Activated gamma-delta T cell treated with Interleukin-2 at 50 U/mL for 16 hours (primary cell): ENCODE measurements at regions not wholly inside any gene's neighbourhood (a gene's known extent, or its start where the extent isn't known, plus 50 kb on each side); places are given as distances from the start of the nearest gene placed in this dataset.

Source experiments
- DNase-seq: peaks from one replicate; pipeline ENCODE4 v3.0.0-alpha.2; 2020

DNA sequence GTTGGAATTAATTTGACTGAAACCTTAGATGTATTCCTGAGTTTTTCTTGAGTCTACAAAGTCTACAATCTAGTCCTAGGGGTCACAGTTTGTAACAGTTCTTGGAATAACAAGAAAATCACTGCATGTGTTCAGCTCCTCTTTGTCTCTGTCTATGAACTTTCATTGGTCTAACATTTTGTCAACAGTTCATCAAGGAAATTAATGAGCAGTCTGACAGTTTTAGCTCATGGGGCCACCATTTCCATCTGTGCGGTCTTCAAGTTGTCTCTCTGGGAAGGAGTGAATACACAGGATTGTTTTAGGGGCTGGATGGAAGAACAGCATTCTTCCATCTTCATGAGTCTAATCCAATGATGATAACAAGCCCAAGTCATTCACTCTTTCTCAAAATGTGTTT, 276.4 kb downstream of the TMEM167A start:
- no peak for DNase-seq

DNA sequence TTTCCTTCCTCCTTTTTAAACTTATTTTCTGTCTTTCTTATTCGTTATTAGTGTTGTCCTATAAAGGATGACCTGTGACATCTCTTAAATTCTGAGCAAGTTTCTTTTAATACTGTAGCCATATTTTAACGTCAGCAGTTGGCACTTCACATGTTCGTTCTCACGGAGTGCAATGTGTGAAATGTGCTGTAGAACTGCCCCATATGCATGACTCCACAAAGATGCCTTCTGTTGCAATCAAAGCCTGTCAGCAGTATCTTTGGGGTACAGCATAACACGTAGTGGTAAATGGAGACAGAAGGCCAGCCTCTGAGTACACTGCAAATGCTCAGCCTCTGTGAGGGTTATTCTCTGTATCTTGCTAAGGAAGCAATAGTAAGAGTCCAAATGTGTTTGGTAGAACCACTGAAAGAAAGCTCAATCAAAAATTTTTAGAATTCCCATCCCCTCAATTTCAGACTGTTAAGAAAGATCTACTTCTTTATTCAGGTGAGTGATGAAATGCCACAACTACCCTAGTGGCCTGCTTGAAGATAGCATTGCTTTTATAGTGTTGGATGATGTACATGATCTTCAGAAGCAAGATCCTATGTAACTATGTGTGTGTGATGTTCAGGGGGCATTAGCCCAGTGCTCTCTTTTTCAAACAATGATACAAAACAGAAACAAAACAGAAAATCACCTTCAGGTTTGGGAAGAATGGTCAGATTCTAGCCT, 277.7 kb downstream of the TMEM167A start:
- DNase-seq: no peak

DNA sequence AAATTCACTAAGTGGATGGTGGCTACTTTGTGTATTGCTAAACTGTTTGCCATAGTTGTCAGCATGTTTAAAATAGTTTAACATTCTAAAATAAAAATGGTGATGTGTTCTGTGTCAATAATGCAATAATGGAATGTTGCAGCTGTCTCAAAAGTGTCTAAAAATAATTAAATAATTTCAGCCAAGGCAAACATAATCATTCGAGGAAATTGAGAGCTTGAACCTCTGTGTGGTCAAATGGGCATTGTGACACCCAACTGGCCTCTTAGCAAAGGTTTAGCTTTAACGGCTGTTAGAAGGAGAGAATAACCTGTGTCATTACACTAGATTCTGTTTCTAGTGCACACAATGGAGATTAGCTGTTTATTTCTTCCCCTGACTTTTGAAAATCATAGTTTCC, 278.5 kb downstream of the TMEM167A start:
- DNase-seq: no peak

DNA sequence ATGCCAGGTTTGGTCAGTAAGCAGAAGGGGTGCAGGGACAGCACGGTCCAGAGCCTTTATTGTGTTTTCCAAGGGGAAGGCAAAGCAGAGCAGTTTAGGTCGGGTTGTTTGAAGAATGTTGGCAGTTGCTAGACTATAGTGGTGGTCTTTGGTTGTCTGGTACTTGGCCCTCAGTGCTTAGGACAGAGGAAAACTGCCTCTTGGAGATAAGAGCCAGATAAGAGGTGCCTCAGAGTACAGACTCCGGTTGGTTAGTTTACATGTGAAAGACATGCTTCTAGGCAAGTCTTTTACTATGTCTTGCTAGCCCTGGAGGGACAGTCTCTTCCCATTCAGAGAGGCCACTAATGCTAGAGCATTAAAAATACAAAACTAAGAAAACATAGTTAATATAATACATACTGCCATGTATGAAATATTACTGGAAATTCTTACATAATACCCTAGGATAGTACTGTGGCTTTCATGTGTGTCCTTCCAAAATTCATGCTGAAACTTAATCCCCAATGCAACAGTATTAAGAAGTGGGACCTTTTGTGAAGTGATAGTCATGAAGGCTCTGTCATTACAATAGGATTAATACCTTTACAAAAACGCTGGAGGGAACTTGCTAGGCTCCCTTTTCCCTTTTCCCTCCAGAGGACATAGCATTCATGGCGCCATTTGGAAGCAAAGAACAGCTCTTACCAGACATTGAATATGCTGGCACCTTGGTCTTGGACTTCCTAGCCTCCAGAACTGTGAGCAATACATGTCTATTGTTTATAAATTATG, 280.4 kb downstream of the TMEM167A start:
- DNase-seq: no peak

DNA sequence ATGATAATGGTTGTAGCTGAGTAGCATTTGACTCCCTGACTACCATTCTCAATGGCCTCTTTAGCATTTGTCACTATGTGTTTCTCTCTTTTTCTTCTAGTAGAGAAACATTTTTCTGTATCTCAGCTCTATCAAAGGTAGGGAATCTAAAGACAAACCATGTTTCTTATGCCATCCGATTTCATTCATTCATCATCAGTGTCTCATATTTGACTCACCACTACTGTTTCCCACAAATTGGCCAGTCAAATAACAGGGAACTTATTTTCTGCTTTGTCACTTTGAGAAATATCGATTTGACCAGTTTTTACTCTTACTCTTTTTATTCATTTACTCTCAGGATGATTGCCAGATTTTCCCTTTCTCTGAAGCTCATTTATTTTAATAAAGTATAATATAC, 282.3 kb downstream of the TMEM167A start:
- no peak for DNase-seq

DNA sequence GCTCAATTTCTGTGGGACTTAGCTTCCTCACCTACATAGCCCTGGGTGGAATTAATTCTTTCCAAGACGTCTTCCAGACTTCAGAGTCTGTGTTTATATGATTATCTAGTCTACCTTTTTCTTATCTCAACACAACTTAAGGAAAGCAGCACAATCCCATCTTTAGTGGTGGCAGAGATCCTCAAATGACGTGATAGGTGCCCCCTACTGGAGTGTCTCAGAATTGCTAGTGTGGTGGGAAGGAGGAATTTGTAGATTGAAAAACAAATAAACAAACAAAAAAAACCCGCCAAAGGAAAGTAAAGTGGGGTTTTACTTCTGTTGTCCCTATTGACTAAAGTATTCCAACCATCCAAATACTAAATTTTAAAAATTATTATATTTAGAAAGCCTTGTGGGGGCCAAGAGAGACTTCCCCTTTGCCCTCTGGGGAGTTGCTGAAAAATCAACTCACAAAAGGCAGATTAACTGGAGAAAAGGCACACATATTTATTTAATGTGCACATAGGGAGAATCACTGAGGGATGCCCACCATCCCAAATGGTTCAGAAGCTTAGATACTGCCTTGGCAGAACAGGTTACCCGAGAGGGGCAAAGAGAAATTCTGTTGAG, 283.3 kb downstream of the TMEM167A start:
- peak; percentile 36 for DNase-seq

DNA sequence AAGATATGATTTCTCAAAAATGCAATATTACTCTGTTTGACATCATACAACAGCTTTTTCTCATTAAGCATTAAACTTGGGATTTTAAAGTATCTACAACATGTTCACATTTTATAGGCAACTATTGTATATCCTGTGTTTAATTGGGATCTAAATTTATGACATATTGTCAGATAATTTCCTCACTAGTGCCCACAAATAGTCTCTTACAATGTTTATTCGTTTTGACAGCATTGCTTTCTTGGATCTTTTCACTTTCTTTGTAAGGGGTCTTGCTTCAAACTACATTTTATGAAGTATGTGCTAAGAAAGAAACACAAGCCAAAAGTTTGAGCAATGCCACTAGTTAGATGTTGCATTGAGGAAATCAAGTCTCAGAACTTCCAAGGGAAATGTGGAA, 285.1 kb downstream of the TMEM167A start:
- DNase-seq: no peak

DNA sequence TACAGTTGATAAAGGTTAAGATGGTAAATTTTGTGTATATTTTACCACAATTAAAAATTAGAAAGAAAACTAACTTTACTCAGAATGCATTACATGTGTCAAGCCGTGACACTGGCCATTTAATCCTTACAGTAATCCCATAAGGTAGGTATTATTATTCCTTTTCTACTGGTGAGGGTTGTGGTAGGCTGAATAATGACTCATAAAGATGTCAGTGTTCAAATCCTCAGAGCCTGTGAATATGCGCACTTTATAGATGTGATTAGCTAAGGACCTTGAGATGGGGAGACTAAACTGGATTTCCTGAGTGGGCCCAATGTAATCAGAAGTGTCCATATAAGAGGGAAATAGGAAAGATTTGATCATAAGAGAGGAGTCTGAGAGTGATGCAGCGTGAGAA, 288.1 kb downstream of the TMEM167A start:
- no peak for DNase-seq

DNA sequence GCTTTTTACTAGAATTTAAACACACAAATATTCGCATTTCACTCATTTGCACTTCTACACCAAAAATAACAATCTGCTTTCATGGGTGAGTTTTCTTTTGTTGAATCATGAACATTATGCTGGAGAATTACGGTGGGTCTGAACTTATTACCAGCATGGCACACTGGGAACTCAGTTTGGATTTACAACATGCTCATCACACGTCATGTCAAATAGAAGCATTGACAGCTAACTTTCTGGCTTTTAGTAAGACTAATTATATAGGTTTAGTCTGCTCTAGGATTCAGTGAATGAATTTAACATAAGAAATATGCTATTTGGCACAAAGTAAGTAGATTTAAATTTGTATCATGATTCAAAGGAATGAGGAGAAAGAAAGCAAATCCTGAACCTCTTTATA, 290.4 kb downstream of the TMEM167A start:
- no peak for DNase-seq

DNA sequence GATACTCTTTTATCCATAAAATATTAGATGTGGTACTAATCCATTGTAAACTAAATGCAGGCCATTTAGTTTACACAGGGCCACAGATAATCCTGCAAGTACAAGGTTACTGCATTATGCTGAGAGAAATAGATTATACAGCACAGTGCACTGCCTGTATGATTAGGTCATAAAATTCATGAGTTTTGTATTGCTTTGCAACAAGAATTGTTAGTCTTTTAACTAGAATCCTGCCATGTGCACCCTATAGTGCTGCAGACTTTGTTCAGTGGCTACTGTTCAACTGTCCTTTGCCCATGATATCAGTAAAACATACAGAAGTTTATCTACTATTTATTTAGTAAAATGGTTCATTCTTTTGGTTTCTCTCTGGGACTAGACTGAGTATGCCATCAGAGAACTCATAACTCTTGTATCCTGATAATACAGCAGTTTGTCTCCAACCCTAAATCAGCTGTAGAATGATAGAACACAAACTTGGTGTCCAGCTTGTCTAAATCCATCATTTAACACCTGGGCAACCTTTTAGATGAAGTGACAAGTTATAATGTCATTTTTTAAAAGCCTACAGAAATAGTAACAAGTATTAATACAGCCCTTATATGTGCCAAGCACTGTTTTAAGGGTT, 291.2 kb downstream of the TMEM167A start:
- DNase-seq: no peak

DNA sequence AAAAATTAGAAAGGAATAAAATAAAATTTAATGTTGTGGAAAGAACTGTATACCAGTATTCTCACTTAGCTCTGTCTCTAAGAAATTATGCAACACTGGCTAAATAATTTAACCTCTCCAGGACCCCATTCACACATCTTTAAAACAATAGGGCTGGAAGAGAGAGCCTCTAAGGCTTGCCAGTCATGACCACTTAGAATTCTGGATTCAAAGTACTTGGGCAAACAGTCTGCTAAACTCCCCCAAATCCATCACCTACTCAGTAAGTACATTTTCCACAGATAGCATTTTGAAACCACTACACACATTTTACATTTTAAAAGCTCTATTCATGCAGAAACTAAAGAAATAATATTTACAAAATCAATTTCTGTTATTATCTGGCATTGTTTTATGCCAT, 291.7 kb downstream of the TMEM167A start:
- DNase-seq: no peak

DNA sequence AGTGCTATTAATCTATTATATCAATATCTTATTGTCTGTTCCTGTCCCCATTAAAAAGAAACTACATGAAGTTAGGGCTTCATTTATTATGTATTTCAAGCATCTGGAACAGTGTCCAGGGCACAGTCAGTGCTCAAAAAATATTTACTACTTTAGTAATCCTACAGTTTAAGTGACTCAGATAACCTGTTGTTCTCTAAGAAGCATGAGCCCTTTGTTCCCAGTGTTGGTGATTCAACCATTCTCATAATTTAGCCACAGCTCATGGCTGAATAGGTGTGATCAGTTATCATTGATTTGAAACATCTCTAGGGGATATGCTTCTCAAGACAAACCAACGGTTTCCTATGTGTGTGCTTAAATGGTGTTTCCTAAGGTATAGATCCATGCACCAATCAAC, 292.7 kb downstream of the TMEM167A start:
- DNase-seq: no peak

DNA sequence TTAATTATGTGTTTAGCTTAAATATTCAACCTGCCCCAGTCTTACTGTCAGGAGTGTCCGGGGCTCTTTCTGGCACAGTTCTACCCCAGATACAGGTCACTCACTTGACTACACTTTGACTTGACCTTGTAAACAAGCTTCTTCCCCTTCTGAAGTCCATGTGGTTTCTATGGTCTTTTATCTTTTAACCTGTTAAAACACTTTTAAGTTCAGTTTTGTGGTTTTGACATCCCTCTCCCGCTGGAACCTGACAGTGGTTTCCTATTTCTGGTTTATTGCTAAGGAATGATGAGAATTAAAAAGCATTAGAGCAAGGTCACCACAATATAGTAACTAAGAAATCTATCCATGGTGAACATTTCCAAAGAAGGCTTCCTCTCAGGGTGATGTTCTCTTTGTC, 300.1 kb downstream of the TMEM167A start:
- DNase-seq: no peak

DNA sequence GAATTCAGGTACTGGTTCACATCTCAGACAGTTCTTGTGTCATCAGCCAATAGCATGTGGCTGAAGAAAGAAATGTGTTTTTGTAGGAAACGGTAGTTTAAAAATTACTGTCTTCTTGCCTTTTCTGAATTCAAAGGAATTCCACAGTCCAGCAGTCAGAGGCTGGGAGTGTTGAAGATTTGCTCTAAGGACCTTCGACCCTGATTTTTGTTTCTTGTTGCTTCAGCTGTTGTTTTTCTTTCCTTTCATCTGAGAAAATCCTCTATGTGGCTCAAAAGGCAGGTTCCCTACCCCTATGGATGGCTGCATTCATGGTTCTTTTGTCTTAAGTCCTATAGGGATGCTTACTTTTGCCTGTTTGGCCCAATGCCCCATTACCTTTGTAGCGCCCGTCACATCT, 304.9 kb downstream of the TMEM167A start:
- DNase-seq: no peak

DNA sequence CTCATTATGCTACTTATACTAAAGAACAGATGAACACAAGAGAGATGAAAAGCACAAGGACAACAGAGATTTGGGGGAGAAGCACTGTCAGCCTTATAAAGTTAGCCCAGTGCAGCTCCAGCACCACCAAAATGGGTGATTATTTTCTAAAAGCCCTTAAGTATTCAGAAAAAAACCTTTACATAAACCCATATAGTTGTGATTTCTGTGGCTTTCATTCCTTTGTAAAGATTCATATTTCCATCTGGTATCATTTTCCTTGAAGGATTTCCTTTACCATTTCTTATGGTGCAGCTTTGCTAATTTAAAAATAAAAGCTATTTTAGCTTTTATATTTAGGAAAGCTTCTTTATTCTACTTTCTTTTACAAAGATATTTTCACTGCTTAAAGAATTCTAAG, 311.0 kb downstream of the TMEM167A start:
- DNase-seq: no peak

DNA sequence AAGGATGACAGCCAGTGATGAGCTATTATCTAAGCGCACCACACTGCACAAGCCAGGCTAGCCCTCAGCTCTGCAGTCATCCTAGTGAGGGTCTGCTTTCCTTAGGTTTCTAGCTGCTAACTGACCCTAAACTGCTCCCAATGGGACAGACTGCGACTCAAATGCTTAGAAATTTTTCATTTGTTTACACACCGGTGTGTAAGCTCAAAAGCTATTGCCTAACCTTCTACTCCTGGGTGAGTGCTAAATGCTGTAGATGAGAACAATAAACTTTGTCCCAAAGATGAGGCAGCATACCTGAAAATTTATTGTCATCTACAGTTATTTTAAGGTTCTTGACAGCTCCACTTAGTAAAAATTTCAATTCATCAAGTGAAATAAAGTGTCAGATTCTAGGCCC, 311.4 kb downstream of the TMEM167A start:
- DNase-seq: no peak

DNA sequence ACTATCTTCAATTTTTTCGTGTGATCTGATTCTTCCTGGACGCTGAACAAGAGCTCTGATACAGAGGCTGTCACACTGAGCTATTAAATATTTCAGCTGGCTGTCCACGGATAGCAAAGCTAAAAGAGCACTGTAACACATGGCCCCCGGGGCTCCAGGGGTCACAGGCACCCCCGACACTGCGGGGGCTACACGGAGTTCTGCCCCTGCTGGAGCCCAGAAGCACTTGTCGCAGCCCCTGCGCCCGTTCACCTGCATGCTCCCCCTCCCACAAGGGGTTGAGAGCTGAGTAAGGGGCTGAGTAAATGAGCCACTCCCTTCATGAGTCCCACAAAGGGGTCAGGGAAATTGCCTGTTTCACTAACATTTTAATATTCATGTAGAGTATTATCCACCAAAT, 316.3 kb downstream of the TMEM167A start:
- no peak for DNase-seq

DNA sequence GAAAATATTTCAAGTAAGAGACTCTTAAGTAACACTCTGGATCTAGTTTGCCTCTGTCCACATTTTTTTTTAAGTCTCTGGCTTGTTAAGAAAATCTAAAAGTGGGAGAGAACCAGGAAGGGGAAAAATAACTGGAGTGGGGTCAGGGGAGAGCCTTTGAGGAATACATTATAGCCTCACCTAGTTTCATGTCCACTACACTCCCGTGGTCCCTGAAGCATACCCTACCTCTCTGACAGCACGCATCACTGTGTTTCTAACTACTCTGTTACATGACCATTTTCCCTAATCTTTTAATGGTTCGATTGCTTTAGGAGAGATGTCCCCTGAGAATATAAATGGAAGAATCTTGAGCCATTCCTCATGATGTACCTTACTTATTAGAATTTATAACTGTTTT, 318.3 kb downstream of the TMEM167A start:
- no peak for DNase-seq

DNA sequence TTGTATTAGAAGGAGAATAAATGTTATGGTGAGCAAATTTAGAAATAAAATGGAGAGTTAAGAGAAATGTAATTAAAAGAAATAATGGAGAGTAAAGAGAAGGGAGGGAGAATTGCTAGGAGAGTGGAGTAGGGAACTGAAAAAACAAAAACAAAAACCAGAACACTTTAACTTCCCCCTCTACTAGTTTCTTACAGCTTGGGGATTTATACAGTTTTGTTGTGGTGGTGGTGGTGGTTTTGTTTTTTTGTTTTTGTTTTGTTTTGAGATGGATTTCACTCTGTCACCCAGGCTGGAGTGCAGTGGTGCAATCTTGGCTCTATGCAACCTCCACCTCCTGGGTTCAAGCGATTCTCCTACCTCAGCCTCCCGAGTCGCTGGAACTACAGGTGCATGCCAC, 322.4 kb downstream of the TMEM167A start:
- DNase-seq: no peak

DNA sequence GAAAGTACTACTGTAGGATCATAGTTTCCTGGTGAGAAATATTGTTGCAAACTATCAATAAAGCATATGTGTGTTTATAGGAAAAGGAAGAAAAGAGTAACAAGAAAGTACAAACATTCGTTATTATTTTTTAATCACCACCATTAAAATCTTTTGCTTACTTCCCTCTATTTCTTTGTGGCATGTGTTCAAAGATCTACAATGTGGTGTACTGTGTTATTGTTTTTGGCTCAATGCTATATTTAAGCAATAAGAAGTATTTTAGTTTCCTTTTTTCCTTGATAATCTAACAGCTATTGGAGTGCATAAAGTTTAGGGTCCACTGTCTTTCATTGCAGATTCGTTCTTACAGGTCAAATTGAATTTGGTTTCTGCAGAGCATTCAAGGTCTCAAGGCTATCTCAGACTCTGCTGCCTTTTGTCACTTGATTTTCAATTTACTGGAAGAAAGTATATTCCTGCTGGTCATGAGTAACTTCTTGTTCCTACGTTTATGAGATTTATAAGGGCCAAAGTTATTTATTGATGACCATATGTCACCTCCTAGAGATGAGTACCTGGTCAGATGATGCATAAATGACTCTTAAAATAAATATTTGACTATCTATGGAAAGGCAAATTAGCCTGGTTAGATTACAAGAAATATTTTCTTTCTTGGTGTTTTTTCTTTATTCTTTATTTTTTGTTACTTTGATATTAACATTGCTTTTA, 323.0 kb downstream of the TMEM167A start:
- DNase-seq: no peak

DNA sequence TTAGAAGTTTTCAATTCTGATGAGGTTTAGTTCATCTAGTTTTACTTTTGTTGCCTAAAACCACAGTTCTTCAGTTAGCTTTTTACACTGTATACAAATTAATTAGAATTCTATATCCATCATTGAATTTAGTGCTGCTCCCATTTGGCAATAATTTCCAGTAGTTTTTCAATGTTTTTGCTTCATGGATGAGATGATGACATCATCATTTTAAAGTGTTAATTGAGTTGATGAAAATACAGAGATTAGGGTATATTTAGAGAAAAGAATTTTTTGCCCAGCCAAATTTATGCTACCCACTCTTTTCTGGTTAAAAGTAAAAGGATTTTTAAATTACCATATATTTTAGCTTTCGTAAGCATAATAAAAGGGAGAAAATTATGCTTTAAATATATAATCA, 323.8 kb downstream of the TMEM167A start:
- no peak for DNase-seq

DNA sequence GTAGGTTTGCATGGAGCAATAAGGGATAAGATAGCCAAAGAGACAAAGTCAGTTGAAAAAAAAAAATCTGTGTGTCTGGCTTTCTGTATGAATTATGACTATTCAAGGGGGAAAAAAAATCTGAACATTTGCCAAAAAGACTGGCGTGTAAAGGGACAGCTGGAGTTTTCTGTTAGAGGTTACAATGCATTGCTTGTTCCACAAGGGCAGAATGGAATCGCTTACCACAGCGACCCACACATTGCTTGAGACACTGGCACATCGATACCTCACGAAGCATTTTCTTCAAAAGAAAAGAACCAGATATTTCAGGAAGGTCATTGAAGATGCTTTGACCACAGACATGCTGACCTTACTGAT, 327.8 kb downstream of the TMEM167A start:
- no peak for DNase-seq
